HCT116 (cell line): ENCODE measurements at regions not wholly inside any gene's neighbourhood (a gene's known extent, or its start where the extent isn't known, plus 50 kb on each side); places are given as distances from the start of the nearest gene placed in this dataset.

Source experiments
- ATAC-seq: fragments of 200-7000 bp; cut with Tn5 transposase; 2 replicates; pipeline ENCODE4 v1.9.1; 2020; ENCODE audit warnings: mild to moderate bottlenecking, moderate library complexity
- BruUV-seq: library from RNA; stranded (reverse); fragments of 400-500 nt; replicated peaks from 2 replicates; lab custom pipeline; 2021; lab: Mats Ljungman, UMichigan
- CTCF ChIA-PET: fragments of 300-600 bp; sonication (Branson Sonifier 250); formaldehyde crosslinking; loops from one replicate; lab custom pipeline; 2021; ENCODE audit warnings: antibody characterized with exemption; lab: Charles Lee
- POLR2A ChIA-PET: fragments of 300-600, 350-600 bp; sonication (Branson Sonifier 250); formaldehyde crosslinking; loops from one replicate; lab custom pipeline; 2021; ENCODE audit warnings: antibody characterized with exemption; lab: Charles Lee
- RAD21 ChIA-PET, 2 experiments: fragments of 300-600 bp; sonication (Branson Sonifier 250); formaldehyde crosslinking; loops; one replicate each; lab custom pipeline; 2023; ENCODE audit warnings: low total read pairs in 2 of 2; ENCODE audit not compliant: uncharacterized antibody in 2 of 2, unreplicated experiment in 2 of 2, low non-redundant PET in 1 of 2; lab: Charles Lee
- DNase-seq: peaks from one replicate; pipeline ENCODE4 v3.0.0-alpha.2; 2010; ENCODE audit warnings: low read depth, low spot score
- H2AFZ ChIP-seq: fragments of 200-600 bp; shearing (Covaris generic), sonication (generic); 2 replicates; pipeline ENCODE4 v1.6.1; 2017; ENCODE audit warnings: low read depth, mixed run types, mixed read lengths, antibody characterized with exemption, low read length; ENCODE audit not compliant: poor library complexity, severe bottlenecking
- H3K27ac ChIP-seq: 2 replicates; pipeline ENCODE4 v1.5.1; 2012; ENCODE audit warnings: low read depth, low read length
- H3K27me3 ChIP-seq: fragments of 200-600 bp; sonication (generic); 2 replicates; pipeline ENCODE4 v1.6.1; 2016; ENCODE audit warnings: mixed run types, low read length, mixed read lengths; ENCODE audit not compliant: insufficient read depth
- H3K36me3 ChIP-seq, 2 experiments: fragments of 200-500 bp in 1 of 2; fragments of 200-600 bp in 1 of 2; sonication (Bioruptor generic) in 1 of 2; sonication (generic) in 1 of 2; 2 replicates each; pipeline versions ENCODE4 v1.5.1 to v1.6.1; 2014 to 2016; ENCODE audit warnings: low read length in 2 of 2, inconsistent platforms in 1 of 2, mixed read lengths in 1 of 2, mixed run types in 1 of 2; ENCODE audit not compliant: insufficient read depth in 2 of 2, control insufficient read depth in 1 of 2
- H3K4me1 ChIP-seq, 2 experiments: fragments of 200-600 bp in 1 of 2; sonication (generic) in 1 of 2; 2 replicates each; pipeline versions ENCODE4 v1.5.1 to v1.6.1; 2012 to 2017; ENCODE audit warnings: low read length in 2 of 2, inconsistent platforms in 1 of 2, mild to moderate bottlenecking in 1 of 2, mixed read lengths in 1 of 2, mixed run types in 1 of 2, moderate library complexity in 1 of 2; ENCODE audit not compliant: insufficient read depth in 2 of 2, control insufficient read depth in 1 of 2
- H3K4me2 ChIP-seq: fragments of 200-600 bp; sonication (generic); 2 replicates; pipeline ENCODE4 v1.6.1; 2017; ENCODE audit warnings: mixed run types, low read length, mixed read lengths
- H3K4me3 ChIP-seq, 2 experiments: fragments of 200-600 bp in 1 of 2; sonication (generic) in 1 of 2; replicated peaks in 1 of 2; 2 replicates each; pipeline ENCODE4 v1.5.1; 2011 to 2016; ENCODE audit warnings: low read length in 2 of 2, control low read depth in 1 of 2, low read depth in 1 of 2, mild to moderate bottlenecking in 1 of 2, mixed read lengths in 1 of 2, mixed run types in 1 of 2
- H3K79me2 ChIP-seq: fragments of 200-600 bp; sonication (generic); 2 replicates; pipeline ENCODE4 v1.6.1; 2017; ENCODE audit warnings: mild to moderate bottlenecking, mixed run types, low read length, moderate library complexity, mixed read lengths; ENCODE audit not compliant: insufficient read depth
- H3K9ac ChIP-seq: fragments of 200-600 bp; sonication (generic); 2 replicates; pipeline ENCODE4 v1.6.1; 2016; ENCODE audit warnings: low read length, mixed read lengths
- H3K9me2 ChIP-seq: fragments of 200-600 bp; sonication (generic), shearing (Covaris generic); 2 replicates; pipeline ENCODE4 v1.6.1; 2017; ENCODE audit warnings: mixed run types, mild to moderate bottlenecking, moderate library complexity; ENCODE audit not compliant: insufficient read depth
- H3K9me3 ChIP-seq, 2 experiments: fragments of 200-500 bp in 1 of 2; fragments of 200-600 bp in 1 of 2; sonication (Bioruptor generic) in 1 of 2; sonication (generic) in 1 of 2; 2 replicates each; pipeline ENCODE4 v1.6.1; 2014 to 2017; ENCODE audit warnings: low read length in 2 of 2, mixed read lengths in 2 of 2, inconsistent platforms in 1 of 2, low read depth in 1 of 2, mild to moderate bottlenecking in 1 of 2, mixed run types in 1 of 2, moderate library complexity in 1 of 2; ENCODE audit not compliant: control insufficient read depth in 1 of 2, insufficient read depth in 1 of 2
- H4K20me1 ChIP-seq: fragments of 200-600 bp; sonication (generic), shearing (Covaris generic); 2 replicates; pipeline ENCODE4 v1.6.1; 2017; ENCODE audit warnings: mixed run types, mild to moderate bottlenecking, moderate library complexity; ENCODE audit not compliant: insufficient read depth
- ATF3 ChIP-seq: IDR thresholded peaks from 2 replicates; pipeline ENCODE4 v1.6.1; 2012
- CEBPB ChIP-seq: IDR thresholded peaks from 2 replicates; pipeline ENCODE4 v1.6.1; 2012; ENCODE audit warnings: low read depth
- ELF1 ChIP-seq: IDR thresholded peaks from 2 replicates; pipeline ENCODE4 v1.6.1; 2012; ENCODE audit warnings: low read depth, borderline replicate concordance
- EZH2phosphoT487 ChIP-seq: fragments of 200-600 bp; IDR thresholded peaks from 2 replicates; pipeline ENCODE4 v1.6.1; 2018; ENCODE audit warnings: antibody characterized with exemption, borderline replicate concordance
- FOSL1 ChIP-seq: IDR thresholded peaks from 2 replicates; pipeline ENCODE4 v1.6.1; 2012; ENCODE audit warnings: low read depth
- JUND ChIP-seq: IDR thresholded peaks from 2 replicates; pipeline ENCODE4 v1.6.1; 2012
- POLR2A ChIP-seq: IDR thresholded peaks from 2 replicates; pipeline ENCODE4 v1.7.0; 2011; ENCODE audit warnings: borderline replicate concordance; ENCODE audit not compliant: insufficient read depth, insufficient read length; ENCODE audit errors: extremely low read depth
- RAD21 ChIP-seq: IDR thresholded peaks from 2 replicates; pipeline ENCODE4 v1.6.1; 2012; ENCODE audit warnings: low read depth, mild to moderate bottlenecking
- REST ChIP-seq: IDR thresholded peaks from 2 replicates; pipeline ENCODE4 v1.6.1; 2012; ENCODE audit warnings: low read depth
- SIN3A ChIP-seq: IDR thresholded peaks from 2 replicates; pipeline ENCODE4 v1.6.1; 2012; ENCODE audit warnings: low read depth
- SP1 ChIP-seq: IDR thresholded peaks from 2 replicates; pipeline ENCODE4 v1.6.1; 2012; ENCODE audit warnings: low read depth
- SRF ChIP-seq: IDR thresholded peaks from 2 replicates; pipeline ENCODE4 v1.6.1; 2012; ENCODE audit warnings: low read depth
- TCF7L2 ChIP-seq: IDR thresholded peaks from 2 replicates; pipeline ENCODE4 v1.7.0; 2011; ENCODE audit warnings: borderline replicate concordance, inconsistent platforms; ENCODE audit not compliant: insufficient read depth, insufficient read length; ENCODE audit errors: extremely low read depth
- YY1 ChIP-seq: IDR thresholded peaks from 2 replicates; pipeline ENCODE4 v1.6.1; 2011; ENCODE audit warnings: low read length, low read depth, moderate library complexity, mild to moderate bottlenecking; ENCODE audit not compliant: insufficient replicate concordance; ENCODE audit errors: extremely low read depth
- ZBTB33 ChIP-seq: IDR thresholded peaks from 2 replicates; pipeline ENCODE4 v1.6.1; 2011; ENCODE audit warnings: mild to moderate bottlenecking, low read length, moderate library complexity; ENCODE audit not compliant: insufficient replicate concordance; ENCODE audit errors: extremely low read depth
- ZNF274 ChIP-seq: fragments of 200-500 bp; sonication (Bioruptor generic); IDR thresholded peaks from 2 replicates; pipeline ENCODE4 v1.6.1; 2014; ENCODE audit warnings: mild to moderate bottlenecking, low read depth, low read length, inconsistent platforms
- intact Hi-C: fragments of 100-400 bp; cut with micrococcal nuclease; formaldehyde crosslinking; loops from 2 replicates; pipeline ENCODE4 v1.10.0; 2022

GRCh38 chr12:102730996-102731395 is 186.0 kb downstream of the PAH start:
- intact Hi-C loops, result no loop called here
- DNase-seq (no peak), ATAC-seq (no peak)
- H4K20me1 ChIP-seq, result no peaks in the 10 kb centered on the region
- H3K79me2 ChIP-seq, result no peaks in the 10 kb centered on the region
- BruUV-seq, result no TSS peak
- H3K4me1 ChIP-seq, result no peaks in the 10 kb centered on the region
- CTCF ChIA-PET, result no interaction called here
- H3K9me3 ChIP-seq, result no peaks in the 10 kb centered on the region
- no peaks in the 10 kb centered on the region for H3K36me3 ChIP-seq
- H3K9ac ChIP-seq, result no peak overlapping the region
- H3K9me2 ChIP-seq, result no peaks in the 10 kb centered on the region
- H3K27me3 ChIP-seq, result peaks cover 15% of the 10 kb centered on the region
- no peak overlapping the region for H2AFZ ChIP-seq
- H3K4me2 ChIP-seq, result no peak overlapping the region
- TF ChIP-seq ATF3 (no peak), FOSL1 (no peak), ZNF274 (no peak), SP1 (no peak), TCF7L2 (no peak), ZBTB33 (no peak), YY1 (no peak), REST (no peak), EZH2phosphoT487 (no peak), POLR2A (no peak), RAD21 (no peak), CEBPB (no peak), SIN3A (no peak), SRF (no peak), ELF1 (no peak), JUND (no peak)
- TF ChIP-seq, all 23 proteins: peak for 0
- H3K27ac ChIP-seq, result no peak overlapping the region
- H3K4me3 ChIP-seq, result no peak overlapping the region
- RAD21 ChIA-PET, result no interaction called here
- POLR2A ChIA-PET, result no interaction called here
